ENCODE measurements at regions not wholly inside any gene's neighbourhood (a gene's known extent, or its start where the extent isn't known, plus 50 kb on each side); places are given as distances from the start of the nearest gene placed in this dataset.
"Not testable (repeated sequence)": the region's sequence is repeated elsewhere in the genome, so short reads cannot be mapped to it uniquely, and the experiment has no call there.

DNA sequence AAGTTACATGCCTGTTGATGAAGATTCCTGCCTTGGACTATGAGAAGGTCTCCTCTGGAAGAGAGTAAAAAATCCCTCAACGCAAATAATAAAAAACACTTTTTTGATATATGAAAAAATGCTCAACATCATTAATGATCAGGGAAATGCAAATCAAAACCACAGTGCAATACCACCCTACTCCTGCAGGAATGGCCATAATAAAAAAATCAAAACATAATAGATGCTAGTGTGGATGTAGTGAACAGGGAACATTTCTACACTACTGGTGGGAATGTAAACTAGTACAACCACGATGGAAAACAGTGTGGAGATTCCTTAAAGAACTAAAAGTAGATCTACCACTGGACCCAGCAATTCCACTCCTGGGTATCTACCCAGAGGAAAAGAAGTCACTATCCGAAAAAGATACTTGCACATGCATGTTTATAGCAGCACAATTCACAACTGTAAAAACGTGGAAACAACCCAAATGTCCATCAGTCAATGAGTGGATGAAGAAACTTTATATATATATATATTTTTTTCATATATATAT lies 352.1 kb downstream of the SOX9 start:
- DNase-seq (ENCODE audit: low read depth) = not testable (repeated sequence)

DNA sequence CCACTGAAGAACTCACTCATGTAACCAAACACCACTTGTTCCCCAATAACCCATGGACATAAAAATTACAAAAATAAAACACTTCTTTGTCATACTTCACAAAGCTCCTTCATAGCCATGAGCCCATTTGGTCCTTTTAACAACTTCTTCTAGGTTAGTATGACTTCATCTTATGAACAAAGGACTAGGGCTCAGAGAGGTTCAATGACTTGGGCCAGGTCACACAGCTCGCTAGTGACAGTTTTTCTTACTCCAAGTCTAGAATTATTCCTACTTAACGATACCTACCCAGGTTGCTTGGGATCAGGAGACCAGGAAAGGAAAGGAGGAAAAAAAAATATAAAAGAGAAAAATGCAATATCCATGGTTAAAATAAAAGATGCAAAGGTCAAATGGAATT lies 353.4 kb downstream of the SOX9 start:
- DNase-seq (ENCODE audit: low read depth) = no peak

DNA sequence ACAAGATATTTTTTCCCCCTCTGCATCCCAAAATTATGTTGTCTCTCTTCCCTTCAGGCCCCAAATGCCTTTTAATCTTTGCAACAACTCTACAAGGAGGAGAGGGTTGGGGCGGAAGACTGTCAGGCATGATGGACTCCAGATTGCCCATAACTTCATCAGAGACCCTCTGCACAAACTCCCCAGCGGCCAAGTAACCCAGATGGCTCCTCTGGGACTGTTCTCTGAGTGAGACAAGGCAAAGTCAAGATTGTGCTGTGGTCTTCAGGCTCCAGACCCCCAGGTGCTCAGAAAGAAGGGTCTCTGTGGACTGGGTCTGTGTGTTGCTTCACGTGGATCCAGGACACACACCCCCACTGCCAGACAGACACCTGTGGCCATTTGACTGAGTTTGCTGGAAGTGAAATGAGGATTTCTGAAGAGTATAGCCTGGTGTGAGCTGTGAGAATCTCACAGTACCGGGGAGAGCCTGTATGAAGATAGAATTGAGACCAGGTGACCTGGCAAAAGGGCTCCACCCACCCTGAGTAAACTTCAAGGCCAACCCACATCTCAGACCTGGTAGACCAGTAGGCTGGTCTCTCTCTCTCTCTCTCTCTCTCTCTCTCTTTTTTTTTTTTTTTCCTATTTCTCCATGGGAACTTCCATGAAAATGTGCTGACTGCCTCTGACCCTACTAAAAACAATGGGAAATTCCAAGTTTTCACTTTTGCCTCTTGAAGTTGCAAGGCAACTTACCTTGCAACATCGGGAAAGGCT lies 354.1 kb downstream of the SOX9 start:
- no peak for DNase-seq (ENCODE audit: low read depth)

DNA sequence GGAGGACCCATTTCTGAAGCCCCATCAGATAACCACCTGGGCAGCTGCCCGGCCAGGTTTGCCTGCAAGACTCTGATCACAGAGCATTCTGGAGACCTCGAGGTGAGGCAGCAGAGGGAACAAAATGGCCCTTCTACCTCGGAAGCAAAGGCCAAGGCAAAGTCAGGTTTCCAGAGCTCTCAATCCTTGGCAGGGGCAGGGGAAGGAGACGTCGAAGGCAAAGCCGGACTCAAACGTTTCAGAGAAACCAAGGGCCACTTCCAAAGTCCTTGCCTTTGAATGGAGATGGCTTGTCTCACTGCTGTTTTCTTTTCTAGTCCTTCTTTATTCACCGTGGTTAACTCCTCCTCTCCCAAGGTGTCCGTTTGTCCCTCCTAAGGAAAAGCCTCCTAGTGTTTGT lies 355.3 kb downstream of the SOX9 start:
- DNase-seq (ENCODE audit: low read depth) = no peak

DNA sequence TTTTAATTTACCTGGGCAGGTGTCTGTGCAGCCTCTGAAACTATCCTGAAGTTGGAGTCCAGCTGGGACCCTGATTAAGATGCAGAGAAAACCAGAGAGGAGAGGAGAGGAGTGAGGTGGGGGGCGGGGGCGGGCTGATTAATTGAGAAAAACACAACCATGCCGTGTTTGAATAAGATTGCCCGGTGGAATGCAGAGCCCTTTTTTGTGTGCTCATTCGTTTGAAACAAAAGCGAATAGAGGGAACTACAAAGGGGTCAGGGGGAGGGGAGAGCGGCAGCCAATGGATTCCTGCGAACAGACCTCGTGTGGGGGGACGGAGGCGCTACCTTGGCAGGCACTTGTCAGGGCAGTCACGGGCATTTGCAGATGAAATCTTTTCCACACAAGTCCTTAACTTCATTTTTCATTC lies 355.8 kb downstream of the SOX9 start:
- DNase-seq (ENCODE audit: low read depth) = no peak

DNA sequence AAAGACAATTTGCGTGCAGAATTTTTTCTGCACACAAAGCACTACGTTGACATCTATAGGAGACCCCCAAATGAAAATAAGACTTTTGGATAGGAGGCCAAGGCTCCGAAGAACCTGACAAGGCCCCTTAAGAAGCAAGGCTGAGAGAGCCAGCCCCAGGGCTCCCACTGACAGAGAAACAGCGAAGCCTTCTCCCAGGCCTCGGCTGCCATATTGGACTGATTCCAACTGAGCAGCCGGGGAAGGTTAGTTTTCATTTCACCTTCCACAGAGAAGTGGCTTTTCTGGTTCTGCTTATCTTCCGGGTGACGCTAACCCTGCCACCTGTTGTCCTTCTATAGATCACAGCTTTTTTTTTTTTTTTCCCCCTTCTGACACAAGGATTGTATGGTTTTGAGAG lies 356.7 kb downstream of the SOX9 start:
- no peak for DNase-seq (ENCODE audit: low read depth)

DNA sequence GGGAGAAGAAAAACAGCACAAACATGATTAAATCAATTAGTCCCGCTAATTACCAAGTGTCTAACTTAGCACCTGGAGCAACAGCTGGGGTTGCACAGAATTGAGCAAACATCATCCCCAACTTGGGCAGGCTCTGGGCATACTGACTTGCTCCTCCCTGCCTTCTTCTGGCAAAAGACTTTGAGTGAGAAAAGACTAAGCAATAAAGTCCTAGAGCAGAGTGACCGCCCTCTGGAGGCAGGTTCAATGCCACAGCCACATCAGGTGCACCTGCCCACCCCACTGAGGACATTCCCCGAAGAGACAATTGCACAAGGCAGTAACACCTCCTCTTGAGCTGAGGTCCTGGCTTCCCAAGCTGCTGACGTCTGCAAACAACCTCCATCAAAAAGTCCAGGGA lies 358.3 kb downstream of the SOX9 start:
- no peak for DNase-seq (ENCODE audit: low read depth)

DNA sequence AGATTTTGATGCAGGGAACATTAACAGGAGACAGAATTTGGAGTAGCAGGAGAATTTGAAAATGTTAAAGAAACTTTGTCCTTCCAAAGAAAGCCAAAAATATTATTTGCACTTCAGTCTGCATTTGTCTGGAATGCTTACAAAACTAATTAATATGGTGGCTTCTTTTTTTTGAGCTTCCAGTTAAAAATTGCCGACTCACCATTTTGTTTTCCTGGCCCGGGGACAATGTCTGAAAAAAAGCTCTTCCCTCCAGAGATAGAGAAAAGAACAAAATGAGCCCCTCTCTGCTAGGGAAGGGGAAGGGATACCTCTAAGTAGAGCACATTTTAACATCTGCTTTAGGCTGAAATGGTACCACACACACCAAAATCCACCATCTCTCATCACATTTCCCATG lies 360.8 kb downstream of the SOX9 start:
- DNase-seq (ENCODE audit: low read depth) = no peak

DNA sequence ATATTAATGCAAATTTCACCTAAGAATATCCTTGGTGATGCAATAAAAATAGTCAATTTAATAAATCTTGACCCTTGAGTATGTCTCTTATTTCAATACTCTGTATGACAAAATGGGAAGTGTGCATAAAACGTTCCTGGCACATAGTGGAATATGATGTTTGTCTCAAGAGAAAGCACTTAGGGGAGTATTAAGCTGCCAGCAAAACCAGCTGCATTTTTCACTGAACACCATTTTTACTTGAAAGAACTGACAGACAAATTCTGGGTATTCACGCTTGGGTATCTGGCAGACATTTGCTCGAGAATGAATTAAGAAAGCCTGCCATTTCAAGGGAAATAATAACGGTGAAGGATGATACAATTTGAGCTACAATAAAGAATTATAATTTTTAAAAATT lies 364.8 kb downstream of the SOX9 start:
- DNase-seq (ENCODE audit: low read depth) = no peak

DNA sequence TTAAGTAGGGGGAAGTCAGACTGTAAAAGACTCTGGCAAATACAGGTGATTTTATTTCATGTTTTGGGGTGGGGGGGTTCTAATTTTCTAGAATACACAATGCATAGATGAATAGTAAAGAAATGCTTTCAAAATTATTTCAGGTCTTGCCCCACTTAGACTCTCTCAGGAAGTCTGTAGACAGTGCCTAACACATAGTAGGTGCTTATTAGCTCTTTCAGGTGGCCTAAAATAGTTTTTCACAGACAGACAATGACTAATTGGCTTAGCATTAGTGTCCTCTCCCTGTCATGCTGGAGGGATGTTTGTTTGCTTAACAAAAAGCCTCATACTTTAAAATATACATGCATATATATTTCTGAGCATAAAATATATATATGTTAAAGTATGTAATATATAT lies 366.0 kb downstream of the SOX9 start:
- DNase-seq (ENCODE audit: low read depth) = no peak

DNA sequence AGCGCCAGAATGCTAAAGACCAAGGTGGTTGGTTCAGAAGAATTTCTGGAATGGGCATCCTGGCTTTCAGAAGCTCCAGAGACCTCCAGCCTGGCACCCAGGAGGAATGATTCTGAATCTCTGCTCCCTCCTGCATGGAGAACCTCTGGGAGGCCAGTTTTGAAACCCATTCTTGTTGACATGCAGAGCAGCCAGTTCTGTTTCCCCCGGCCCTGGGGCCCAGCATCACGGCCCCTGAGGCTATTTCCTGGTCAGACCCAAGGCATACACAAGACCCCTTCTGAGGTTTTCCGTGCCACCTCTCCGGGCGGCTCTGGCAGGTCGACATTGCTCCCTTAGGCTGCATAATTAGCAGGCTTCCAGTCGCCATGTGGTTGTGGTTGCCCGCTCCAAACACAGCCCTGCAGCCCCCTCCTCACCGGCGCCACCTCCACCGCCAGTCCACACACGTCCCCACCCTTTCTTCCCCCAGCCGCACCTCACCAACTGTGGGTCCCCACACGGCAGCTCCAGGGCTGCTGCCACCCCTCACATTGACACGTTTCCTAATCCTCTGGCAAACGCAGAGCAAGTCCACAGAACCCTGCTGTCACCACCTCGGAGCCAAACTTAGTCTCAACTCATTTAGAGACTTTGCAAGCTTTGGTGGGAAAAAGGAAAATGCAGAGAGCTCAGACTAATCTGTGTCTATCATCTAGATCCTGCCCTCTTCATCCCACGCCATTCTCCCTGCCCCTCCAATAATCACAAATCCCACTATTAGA lies 367.1 kb downstream of the SOX9 start:
- no peak for DNase-seq (ENCODE audit: low read depth)

DNA sequence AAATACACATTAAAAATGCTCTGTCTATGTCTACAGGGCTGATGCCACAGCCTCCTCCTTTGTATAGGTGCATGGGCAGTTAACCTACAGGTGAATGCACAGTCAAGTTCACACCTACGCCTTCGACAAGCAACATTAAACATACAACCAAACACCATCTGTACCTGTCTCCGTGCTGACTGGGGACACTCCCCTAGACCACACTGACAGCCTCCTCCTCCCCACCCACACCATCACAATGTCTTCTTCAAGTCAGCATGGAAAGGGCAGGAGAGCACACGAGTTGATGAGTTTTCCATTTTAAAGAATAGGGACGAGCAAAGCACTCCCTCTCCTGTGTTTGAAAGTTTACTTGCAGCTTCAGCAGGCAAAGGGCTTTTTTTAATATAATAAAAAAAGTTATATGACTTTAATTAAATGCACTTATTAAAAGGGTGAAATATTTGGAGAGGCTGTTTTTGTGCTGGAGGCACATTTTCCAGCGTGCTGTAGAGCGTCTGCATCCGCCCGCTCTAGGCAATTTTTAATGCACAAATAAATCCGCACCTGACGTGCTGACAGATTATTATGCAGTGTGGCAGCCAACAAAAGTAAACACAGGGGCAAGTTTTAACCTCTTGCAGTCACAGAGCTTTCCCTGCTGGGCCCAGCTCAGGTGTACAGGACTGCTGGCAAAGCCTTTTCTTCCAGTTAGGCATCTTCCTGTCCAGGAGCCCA lies 367.9 kb downstream of the SOX9 start:
- DNase-seq (ENCODE audit: low read depth) = no peak

DNA sequence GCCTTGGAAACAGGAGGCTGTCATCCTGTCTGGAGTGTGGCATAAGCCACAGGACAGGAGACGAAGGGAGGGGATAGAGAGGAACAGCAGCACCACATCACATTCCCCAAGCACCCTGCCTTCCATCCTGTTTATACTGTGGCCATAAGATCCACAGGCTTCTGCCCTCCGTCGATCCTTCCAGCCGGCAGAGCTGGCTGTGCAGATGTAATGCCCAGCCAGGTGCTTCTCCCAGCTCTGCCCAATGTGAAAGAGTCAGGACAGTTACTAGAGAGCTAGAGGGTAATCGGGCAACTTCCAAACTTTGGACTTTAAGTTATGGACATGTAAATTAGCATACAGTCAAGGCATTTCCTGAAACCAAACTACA lies 368.4 kb downstream of the SOX9 start:
- DNase-seq (ENCODE audit: low read depth) = no peak

DNA sequence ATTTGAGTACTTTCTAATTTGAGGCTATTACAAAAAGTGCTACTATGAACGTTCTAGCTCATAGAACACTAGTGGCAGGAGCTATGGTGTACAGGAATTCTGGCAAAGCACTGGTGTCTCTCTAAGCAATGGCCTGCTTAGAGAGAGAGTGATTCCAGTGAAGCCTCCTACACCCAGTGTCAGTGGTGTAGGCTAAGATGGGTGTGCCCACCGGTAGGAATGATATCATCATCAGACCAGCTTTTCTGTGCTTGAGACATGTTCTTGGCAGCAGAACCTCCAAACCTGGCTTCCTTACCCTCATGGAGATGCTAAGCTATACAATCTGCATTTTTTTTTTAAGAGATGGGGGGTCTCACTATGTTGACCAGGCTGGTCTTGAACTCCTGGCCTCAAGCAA lies 370.3 kb downstream of the SOX9 start:
- no peak for DNase-seq (ENCODE audit: low read depth)

DNA sequence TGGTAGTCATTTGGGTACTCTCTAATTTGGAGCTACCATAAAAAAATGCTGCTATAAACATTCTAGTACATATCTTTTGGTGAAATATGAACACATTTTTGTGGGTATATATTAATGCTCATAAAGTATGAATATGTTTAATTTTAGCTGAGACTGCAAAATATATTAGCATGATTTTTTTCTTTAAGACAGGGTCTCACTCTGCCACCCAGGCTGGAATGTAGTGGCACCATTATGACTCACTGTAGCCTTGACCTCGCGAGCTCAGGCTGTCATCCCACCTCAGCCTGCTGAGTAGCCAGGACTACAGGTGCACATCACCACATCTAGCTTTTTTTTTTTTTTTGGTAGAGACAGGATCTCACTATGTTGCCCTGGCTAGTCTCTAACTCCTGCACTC lies 371.7 kb downstream of the SOX9 start:
- DNase-seq (ENCODE audit: low read depth) = no peak

DNA sequence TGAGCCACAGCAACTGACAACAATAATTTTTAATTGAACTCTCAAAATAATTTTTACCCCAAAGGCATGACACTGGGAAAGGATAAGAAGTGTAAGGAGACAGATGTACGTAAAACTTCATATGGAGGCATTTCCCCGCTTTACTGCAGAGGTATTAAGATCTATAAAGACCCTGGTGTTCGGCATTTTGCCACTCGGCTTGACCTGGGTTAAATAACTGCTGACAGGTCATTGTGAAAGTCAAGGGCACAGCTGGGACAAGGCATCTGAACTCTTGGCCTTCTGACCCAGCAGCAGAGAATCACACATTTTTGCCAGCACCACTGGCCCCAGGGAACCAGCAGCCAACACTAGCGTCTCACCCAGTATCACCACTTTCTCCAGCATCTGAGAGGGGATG lies 372.1 kb downstream of the SOX9 start:
- DNase-seq (ENCODE audit: low read depth) = no peak

DNA sequence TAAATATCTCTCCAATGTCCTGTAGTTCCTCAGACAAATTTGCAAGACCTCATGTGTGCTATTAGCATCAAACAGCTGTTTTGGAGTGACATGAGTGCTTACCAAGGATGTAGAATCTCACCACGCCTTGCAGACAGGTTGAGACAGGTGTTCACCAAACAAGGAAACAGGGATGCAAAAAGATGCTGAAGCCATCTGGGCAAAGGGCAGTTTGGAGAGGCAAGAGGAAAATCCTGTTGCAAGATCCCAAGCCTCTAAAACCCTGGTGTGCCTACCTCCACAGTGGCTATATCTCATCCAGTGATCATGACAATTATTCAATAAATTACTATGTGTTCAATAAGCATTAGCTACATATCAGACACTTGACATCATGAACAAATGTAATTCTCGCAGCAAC lies 373.7 kb downstream of the SOX9 start:
- no peak for DNase-seq (ENCODE audit: low read depth)

DNA sequence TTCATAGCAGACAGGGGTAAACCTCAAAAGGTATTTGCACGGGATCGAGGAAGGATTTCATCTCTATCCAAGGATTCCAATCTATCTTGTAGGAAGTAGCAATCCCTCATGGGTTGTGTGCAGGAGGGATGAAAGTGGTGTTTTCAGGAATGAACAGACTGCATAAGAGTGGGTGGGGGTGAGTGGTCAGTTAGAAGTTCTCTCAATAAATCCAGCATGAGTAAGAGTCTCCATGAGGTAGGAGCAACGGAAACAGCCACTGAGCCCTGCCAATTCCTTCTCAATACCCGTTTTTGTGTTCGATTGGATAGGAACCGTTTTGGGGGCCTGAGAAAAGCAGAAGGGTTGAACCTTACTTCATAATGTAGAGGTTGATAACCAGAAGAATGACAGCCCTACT lies 375.6 kb downstream of the SOX9 start:
- DNase-seq (ENCODE audit: low read depth) = no peak

DNA sequence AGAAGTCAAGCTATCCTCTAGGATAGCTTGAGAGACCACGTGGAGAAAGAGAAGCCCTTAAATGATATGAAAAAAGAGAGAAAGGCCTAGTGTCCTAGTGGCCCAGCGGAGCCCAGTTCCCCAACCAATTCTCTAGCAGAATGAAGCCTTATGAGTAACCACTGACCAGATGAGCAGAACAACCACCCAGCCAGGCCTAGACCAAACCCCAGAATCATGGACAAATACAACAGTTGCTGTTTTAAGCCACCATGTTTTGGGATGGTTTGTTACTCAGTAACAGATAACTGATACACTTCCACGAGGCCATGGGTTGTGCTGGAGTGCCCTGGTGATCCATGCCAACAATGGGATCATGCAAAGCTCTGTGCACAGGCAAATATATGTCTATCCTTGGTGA lies 377.1 kb downstream of the SOX9 start:
- no peak for DNase-seq (ENCODE audit: low read depth)

DNA sequence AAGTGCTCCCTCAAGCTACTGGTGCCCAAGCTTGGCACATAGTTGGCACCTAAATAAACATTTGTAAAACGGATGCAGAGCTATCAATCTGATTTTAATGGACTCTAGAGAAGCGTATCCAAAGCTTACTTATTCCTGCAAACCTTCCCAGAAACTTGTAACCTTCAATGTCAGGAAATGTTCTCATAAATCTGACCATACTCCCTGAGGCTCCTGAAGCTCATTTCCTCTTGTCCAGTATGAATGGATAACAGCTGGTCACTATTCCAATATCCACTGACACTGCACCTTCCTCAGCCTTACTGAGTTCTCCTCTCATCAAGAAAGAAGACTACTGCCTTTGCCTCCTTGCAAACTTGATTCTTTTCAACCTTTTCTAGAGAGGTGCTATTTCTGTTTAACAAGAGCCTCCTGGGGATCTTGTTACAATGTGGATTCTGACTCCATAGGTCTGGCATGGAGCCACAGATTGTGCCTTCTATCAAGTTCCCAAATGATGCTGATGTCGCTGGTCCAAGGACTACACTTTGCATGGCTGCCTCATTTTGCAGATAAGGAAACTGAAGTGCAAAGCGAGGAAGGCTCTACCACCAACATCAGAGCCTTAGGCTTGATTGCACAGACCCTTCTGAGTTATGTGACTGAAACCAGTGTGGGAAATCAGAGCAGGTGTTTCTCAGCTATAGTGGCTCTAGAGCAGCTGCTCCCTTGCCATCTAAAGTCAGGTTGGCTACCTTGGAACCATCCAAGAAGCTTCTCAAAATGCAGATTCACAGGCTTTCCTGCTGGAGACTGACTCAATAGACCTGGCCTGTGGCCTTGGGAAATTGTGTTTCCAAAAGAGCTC lies 377.8 kb downstream of the SOX9 start:
- no peak for DNase-seq (ENCODE audit: low read depth)

DNA sequence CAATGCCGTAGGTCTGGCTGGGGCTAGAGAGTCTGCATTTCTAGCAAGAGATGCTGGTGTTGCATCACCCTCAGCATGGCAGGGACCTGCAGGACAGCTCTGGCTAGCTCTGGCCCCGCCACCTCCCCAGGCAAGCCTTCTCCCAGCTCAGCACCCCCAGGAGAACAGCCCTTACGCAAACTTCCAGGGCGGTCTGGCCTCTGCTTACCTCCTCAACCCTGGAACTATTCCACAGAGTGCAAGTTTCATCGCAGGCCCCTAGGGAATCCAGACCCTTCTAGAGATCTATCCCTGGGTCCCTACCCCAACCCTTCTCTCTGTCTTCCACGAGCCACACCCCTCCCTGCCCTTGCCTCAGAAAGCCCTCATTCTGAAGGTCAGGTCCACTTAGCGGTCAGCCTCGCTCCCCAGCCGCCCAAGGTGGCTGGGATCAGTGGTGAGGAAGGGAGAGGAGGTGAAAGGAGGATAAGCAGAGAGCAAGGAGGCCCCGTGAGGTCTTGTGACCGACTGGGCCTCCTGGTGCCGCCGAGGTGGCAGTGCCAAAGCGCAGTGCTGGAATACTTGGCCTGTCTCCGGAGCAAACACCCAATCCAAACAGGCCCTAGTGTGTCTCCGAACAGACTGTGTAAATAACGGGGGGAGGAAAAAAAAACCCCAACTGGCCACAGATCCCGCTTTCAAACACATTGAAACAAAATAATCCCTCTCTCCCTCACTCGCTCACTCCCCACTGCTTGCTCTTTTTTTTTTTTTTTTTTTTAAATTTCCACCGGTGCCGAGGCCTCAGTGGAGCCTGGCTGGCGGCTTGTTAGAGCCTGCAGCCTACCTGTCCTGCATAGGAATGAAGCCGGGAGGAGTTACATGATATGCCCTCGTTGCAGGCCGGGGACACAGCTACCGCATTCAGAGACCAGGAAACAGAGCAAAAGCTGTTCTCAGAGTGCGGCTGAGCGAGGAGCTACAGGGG lies 380.9 kb downstream of the SOX9 start:
- no peak for DNase-seq (ENCODE audit: low read depth)

Data from activated T-helper 9 cell treated with anti-CD3 and anti-CD28 coated beads, Interleukin-2, amount 50 U/mL, for 16 hours (primary cell).